ENCODE measurements at regions not wholly inside any gene's neighbourhood (a gene's known extent, or its start where the extent isn't known, plus 50 kb on each side); places are given as distances from the start of the nearest gene placed in this dataset.

GRCh38 chr14:34356264-34356654 is 105.8 kb downstream of the SPTSSA start:
- Histone ChIP-seq H3K27me3 (no peaks in the 10 kb centered on the region), H3K27ac (peak overlapping the region; percentile 45 to 49)

GRCh38 chr14:34355584-34356263 is 106.3 kb downstream of the SPTSSA start:
- peak overlapping the region; percentile 45 to 49 for H3K27ac ChIP-seq
- H3K27me3 ChIP-seq, result no peaks in the 10 kb centered on the region
- no peak for TF ChIP-seq CTCF (IDR thresholded peaks at IDR 0.05)
- H3K4me3 ChIP-seq, result no peak overlapping the region
- no peaks in the 10 kb centered on the region for H3K4me1 ChIP-seq
- no peaks in the 10 kb centered on the region for H3K36me3 ChIP-seq
- peak; percentile 63 for DNase-seq (ENCODE audit: low spot score)
- no peaks in the 10 kb centered on the region for H3K9me3 ChIP-seq

More at GRCh38 chr14:34356264-34356654, 105.8 kb downstream of the SPTSSA start:
- H3K4me3 ChIP-seq, result no peak overlapping the region
- no peaks in the 10 kb centered on the region for H3K4me1 ChIP-seq
- no peaks in the 10 kb centered on the region for H3K36me3 ChIP-seq
- H3K9me3 ChIP-seq, result no peaks in the 10 kb centered on the region
- no peak for DNase-seq (ENCODE audit: low spot score)
- no peak for TF ChIP-seq CTCF (IDR thresholded peaks at IDR 0.05)

GRCh38 chr14:34354556-34354955 is 107.5 kb downstream of the SPTSSA start:
- no peaks in the 10 kb centered on the region for H3K9me3 ChIP-seq
- H3K4me1 ChIP-seq, result no peaks in the 10 kb centered on the region
- DNase-seq (ENCODE audit: low spot score), result no peak
- H3K36me3 ChIP-seq, result no peaks in the 10 kb centered on the region
- no peak for TF ChIP-seq CTCF (IDR thresholded peaks at IDR 0.05)
- H3K4me3 ChIP-seq, result no peak overlapping the region
- peak overlapping the region in 1 of 2 donors; percentile 45 for H3K27ac ChIP-seq
- no peaks in the 10 kb centered on the region for H3K27me3 ChIP-seq

- no peaks in the 10 kb centered on the region for H3K36me3 ChIP-seq
- H3K27me3 ChIP-seq, result no peaks in the 10 kb centered on the region
- no peak overlapping the region for H3K27ac ChIP-seq
- DNase-seq (ENCODE audit: low spot score), result no peak
- no peak for TF ChIP-seq CTCF (IDR thresholded peaks at IDR 0.05)
- H3K9me3 ChIP-seq, result no peaks in the 10 kb centered on the region
- H3K4me1 ChIP-seq, result no peaks in the 10 kb centered on the region
- H3K4me3 ChIP-seq, result no peak overlapping the region
These were observed 111.1 kb downstream of the SPTSSA start for GRCh38 chr14:34350903-34351302.

- Histone ChIP-seq H3K27me3 (no peaks in the 10 kb centered on the region), H3K4me1 (no peaks in the 10 kb centered on the region), H3K4me3 (no peak overlapping the region), H3K9me3 (no peaks in the 10 kb centered on the region), H3K27ac (no peak overlapping the region), H3K36me3 (no peaks in the 10 kb centered on the region)
- no peak for DNase-seq (ENCODE audit: low spot score)
- no peak for TF ChIP-seq CTCF (IDR thresholded peaks at IDR 0.05)
These were observed 113.4 kb downstream of the SPTSSA start for GRCh38 chr14:34348592-34348991.

- no peak for DNase-seq (ENCODE audit: low spot score)
- Histone ChIP-seq H3K27me3 (no peaks in the 10 kb centered on the region), H3K4me1 (no peaks in the 10 kb centered on the region), H3K36me3 (no peaks in the 10 kb centered on the region), H3K9me3 (no peaks in the 10 kb centered on the region), H3K27ac (no peak overlapping the region), H3K4me3 (no peak overlapping the region)
- no peak for TF ChIP-seq CTCF (IDR thresholded peaks at IDR 0.05)
These were observed 114.4 kb downstream of the SPTSSA start for GRCh38 chr14:34347683-34348082.
